ENCODE measurements at regions not wholly inside any gene's neighbourhood (a gene's known extent, or its start where the extent isn't known, plus 50 kb on each side); places are given as distances from the start of the nearest gene placed in this dataset.
"Not testable (repeated sequence)": the region's sequence is repeated elsewhere in the genome, so short reads cannot be mapped to it uniquely, and the experiment has no call there.

- DNase-seq (ENCODE audit: low spot score), result no peak
These were observed 118.7 kb upstream of the ZBTB40 start for GRCh38 chr1:22332795-22333499.

GRCh38 chr1:22333516-22334121 is 118.0 kb upstream of the ZBTB40 start:
- no peak for DNase-seq (ENCODE audit: low spot score)

GRCh38 chr1:22334860-22335550 is 116.6 kb upstream of the ZBTB40 start:
- DNase-seq (ENCODE audit: low spot score), result no peak

- not testable (repeated sequence) for DNase-seq (ENCODE audit: low spot score)
These were observed 115.4 kb upstream of the ZBTB40 start for GRCh38 chr1:22336274-22336673.

GRCh38 chr1:22336696-22337545 is 114.7 kb upstream of the ZBTB40 start:
- not testable (repeated sequence) for DNase-seq (ENCODE audit: low spot score)

GRCh38 chr1:22338071-22338765 is 113.4 kb upstream of the ZBTB40 start:
- DNase-seq (ENCODE audit: low spot score), result no peak

- no peak for DNase-seq (ENCODE audit: low spot score)
These were observed 112.4 kb upstream of the ZBTB40 start for GRCh38 chr1:22339237-22339636.

GRCh38 chr1:22340066-22340465 is 111.6 kb upstream of the ZBTB40 start:
- no peak for DNase-seq (ENCODE audit: low spot score)

GRCh38 chr1:22340873-22341272 is 110.8 kb upstream of the ZBTB40 start:
- DNase-seq (ENCODE audit: low spot score), result no peak

GRCh38 chr1:22341791-22342605 is 109.7 kb upstream of the ZBTB40 start:
- no peak for DNase-seq (ENCODE audit: low spot score)

- no peak for DNase-seq (ENCODE audit: low spot score)
These were observed 108.9 kb upstream of the ZBTB40 start for GRCh38 chr1:22342734-22343191.

- DNase-seq (ENCODE audit: low spot score), result no peak
These were observed 108.0 kb upstream of the ZBTB40 start for GRCh38 chr1:22343456-22344328.

- no peak for DNase-seq (ENCODE audit: low spot score)
These were observed 107.4 kb upstream of the ZBTB40 start for GRCh38 chr1:22344329-22344630.

GRCh38 chr1:22344851-22345560 is 106.6 kb upstream of the ZBTB40 start:
- no peak for DNase-seq (ENCODE audit: low spot score)

GRCh38 chr1:22347854-22348760 is 103.5 kb upstream of the ZBTB40 start:
- no peak for DNase-seq (ENCODE audit: low spot score)

- DNase-seq (ENCODE audit: low spot score), result no peak
These were observed 102.1 kb upstream of the ZBTB40 start for GRCh38 chr1:22349362-22350043.

GRCh38 chr1:22350171-22350923 is 101.3 kb upstream of the ZBTB40 start:
- no peak for DNase-seq (ENCODE audit: low spot score)
